Neuron (in vitro differentiated cells): ENCODE measurements at regions not wholly inside any gene's neighbourhood (a gene's known extent, or its start where the extent isn't known, plus 50 kb on each side); places are given as distances from the start of the nearest gene placed in this dataset.

Source experiments
- H2AFZ ChIP-seq: one replicate; pipeline ENCODE4 v1.6.1; 2013; ENCODE audit warnings: low read depth, mild to moderate bottlenecking, inconsistent platforms, low read length, moderate library complexity
- H3K27me3 ChIP-seq: one replicate; pipeline ENCODE4 v1.6.1; 2013; ENCODE audit warnings: low read length; ENCODE audit not compliant: insufficient read depth
- H3K36me3 ChIP-seq: one replicate; pipeline ENCODE4 v1.6.1; 2013; ENCODE audit warnings: low read length; ENCODE audit not compliant: insufficient read depth
- H3K4me1 ChIP-seq: one replicate; pipeline ENCODE4 v1.6.1; 2013; ENCODE audit warnings: low read length; ENCODE audit not compliant: insufficient read depth
- H3K4me3 ChIP-seq: 2 replicates; pipeline ENCODE4 v1.5.1; 2013; ENCODE audit warnings: mild to moderate bottlenecking, low read length, moderate library complexity
- H3K9me3 ChIP-seq: one replicate; pipeline ENCODE4 v1.6.1; 2013; ENCODE audit warnings: low read length

GRCh38 chr5:117461966-117462365 lies 887.3 kb upstream of the SEMA6A start:
- no peak overlapping the region for H2AFZ ChIP-seq
- no peaks in the 10 kb centered on the region for H3K36me3 ChIP-seq
- H3K4me3 ChIP-seq = no peak overlapping the region
- H3K9me3 ChIP-seq = no peaks in the 10 kb centered on the region
- no peaks in the 10 kb centered on the region for H3K27me3 ChIP-seq
- H3K4me1 ChIP-seq = peaks cover 7% of the 10 kb centered on the region

- Histone ChIP-seq H3K27me3 (no peaks in the 10 kb centered on the region), H3K9me3 (no peaks in the 10 kb centered on the region), H2AFZ (no peak overlapping the region), H3K4me3 (no peak overlapping the region), H3K4me1 (peaks cover 7% of the 10 kb centered on the region), H3K36me3 (no peaks in the 10 kb centered on the region)
Measured at GRCh38 chr5:117461403-117461802, 886.8 kb upstream of the SEMA6A start.

- H3K4me3 ChIP-seq = no peak overlapping the region
- no peaks in the 10 kb centered on the region for H3K27me3 ChIP-seq
- no peaks in the 10 kb centered on the region for H3K36me3 ChIP-seq
- no peaks in the 10 kb centered on the region for H3K4me1 ChIP-seq
- no peak overlapping the region for H2AFZ ChIP-seq
- no peaks in the 10 kb centered on the region for H3K9me3 ChIP-seq
Measured at GRCh38 chr5:117457656-117458055, 883.0 kb upstream of the SEMA6A start.

GRCh38 chr5:117456866-117457470 lies 882.3 kb upstream of the SEMA6A start:
- Histone ChIP-seq H3K27me3 (no peaks in the 10 kb centered on the region), H3K36me3 (no peaks in the 10 kb centered on the region), H3K4me3 (no peak overlapping the region), H3K4me1 (no peaks in the 10 kb centered on the region), H2AFZ (no peak overlapping the region), H3K9me3 (no peaks in the 10 kb centered on the region)

GRCh38 chr5:117455236-117456233 lies 880.9 kb upstream of the SEMA6A start:
- H3K9me3 ChIP-seq = no peaks in the 10 kb centered on the region

GRCh38 chr5:117454716-117455212 lies 880.1 kb upstream of the SEMA6A start:
- no peaks in the 10 kb centered on the region for H3K36me3 ChIP-seq
- no peaks in the 10 kb centered on the region for H3K27me3 ChIP-seq
- H3K4me3 ChIP-seq = no peak overlapping the region
- no peak overlapping the region for H2AFZ ChIP-seq
- no peaks in the 10 kb centered on the region for H3K4me1 ChIP-seq
- no peaks in the 10 kb centered on the region for H3K9me3 ChIP-seq

More at GRCh38 chr5:117455236-117456233, 880.9 kb upstream of the SEMA6A start:
- Histone ChIP-seq H3K27me3 (no peaks in the 10 kb centered on the region), H3K36me3 (no peaks in the 10 kb centered on the region), H2AFZ (no peak overlapping the region), H3K4me1 (no peaks in the 10 kb centered on the region), H3K4me3 (no peak overlapping the region)

GRCh38 chr5:117436846-117437245 lies 862.2 kb upstream of the SEMA6A start:
- Histone ChIP-seq H3K36me3 (no peaks in the 10 kb centered on the region), H2AFZ (no peak overlapping the region), H3K27me3 (no peaks in the 10 kb centered on the region), H3K4me3 (no peak overlapping the region), H3K4me1 (no peaks in the 10 kb centered on the region), H3K9me3 (no peaks in the 10 kb centered on the region)

GRCh38 chr5:117435203-117435602 lies 860.6 kb upstream of the SEMA6A start:
- no peaks in the 10 kb centered on the region for H3K4me1 ChIP-seq
- H2AFZ ChIP-seq = no peak overlapping the region
- no peak overlapping the region for H3K4me3 ChIP-seq
- no peaks in the 10 kb centered on the region for H3K9me3 ChIP-seq
- H3K36me3 ChIP-seq = no peaks in the 10 kb centered on the region
- no peaks in the 10 kb centered on the region for H3K27me3 ChIP-seq

- H2AFZ ChIP-seq = no peak overlapping the region
- H3K4me3 ChIP-seq = no peak overlapping the region
- H3K9me3 ChIP-seq = no peaks in the 10 kb centered on the region
- no peaks in the 10 kb centered on the region for H3K4me1 ChIP-seq
- no peaks in the 10 kb centered on the region for H3K36me3 ChIP-seq
- H3K27me3 ChIP-seq = no peaks in the 10 kb centered on the region
Measured at GRCh38 chr5:117434254-117434653, 859.6 kb upstream of the SEMA6A start.

GRCh38 chr5:117433818-117434217 lies 859.2 kb upstream of the SEMA6A start:
- no peak overlapping the region for H3K4me3 ChIP-seq
- H3K4me1 ChIP-seq = no peaks in the 10 kb centered on the region
- no peaks in the 10 kb centered on the region for H3K27me3 ChIP-seq
- no peaks in the 10 kb centered on the region for H3K36me3 ChIP-seq
- no peak overlapping the region for H2AFZ ChIP-seq
- no peaks in the 10 kb centered on the region for H3K9me3 ChIP-seq

GRCh38 chr5:117431091-117431490 lies 856.5 kb upstream of the SEMA6A start:
- Histone ChIP-seq H3K27me3 (no peaks in the 10 kb centered on the region), H2AFZ (no peak overlapping the region), H3K36me3 (no peaks in the 10 kb centered on the region), H3K4me1 (no peaks in the 10 kb centered on the region), H3K9me3 (no peaks in the 10 kb centered on the region), H3K4me3 (no peak overlapping the region)

- Histone ChIP-seq H2AFZ (no peak overlapping the region), H3K27me3 (no peaks in the 10 kb centered on the region), H3K9me3 (no peaks in the 10 kb centered on the region), H3K4me1 (no peaks in the 10 kb centered on the region), H3K36me3 (no peaks in the 10 kb centered on the region), H3K4me3 (no peak overlapping the region)
Measured at GRCh38 chr5:117425163-117425562, 850.5 kb upstream of the SEMA6A start.

GRCh38 chr5:117424559-117424958 lies 849.9 kb upstream of the SEMA6A start:
- Histone ChIP-seq H3K27me3 (no peaks in the 10 kb centered on the region), H3K9me3 (no peaks in the 10 kb centered on the region), H3K4me1 (no peaks in the 10 kb centered on the region), H3K4me3 (no peak overlapping the region), H2AFZ (no peak overlapping the region), H3K36me3 (no peaks in the 10 kb centered on the region)
